ENCODE measurements at regions not wholly inside any gene's neighbourhood (a gene's known extent, or its start where the extent isn't known, plus 50 kb on each side); places are given as distances from the start of the nearest gene placed in this dataset.

DNA sequence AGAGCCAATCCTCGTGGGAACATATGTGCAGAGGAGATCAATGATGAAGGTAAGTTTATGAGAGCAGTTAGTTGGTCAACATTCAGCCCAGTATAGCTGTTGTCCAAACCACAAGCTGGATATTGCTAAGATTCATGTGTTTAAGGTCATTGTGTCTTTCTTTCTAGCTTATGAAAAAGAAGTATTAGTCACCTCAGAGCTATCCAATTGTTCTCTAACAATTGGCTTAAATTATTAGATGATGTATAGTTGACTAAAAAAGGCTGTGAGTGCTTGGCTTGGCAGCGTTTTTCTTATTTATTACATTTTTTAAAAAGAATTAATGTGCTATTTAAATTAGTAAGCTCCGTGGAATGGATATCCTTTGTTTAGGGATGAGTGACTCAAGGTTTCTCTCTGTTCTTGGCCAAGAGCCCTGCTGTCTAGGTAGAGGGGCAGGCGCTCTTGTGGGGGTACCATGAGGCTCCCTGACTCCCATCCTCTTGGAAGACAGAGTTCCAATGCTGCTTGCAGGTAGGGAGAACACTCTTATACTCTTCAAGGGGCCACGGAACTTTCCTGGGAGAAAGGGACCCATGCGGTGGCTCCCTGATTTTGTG is 487.4 kb downstream of the IRX1 start:
- DNase-seq = no peak

DNA sequence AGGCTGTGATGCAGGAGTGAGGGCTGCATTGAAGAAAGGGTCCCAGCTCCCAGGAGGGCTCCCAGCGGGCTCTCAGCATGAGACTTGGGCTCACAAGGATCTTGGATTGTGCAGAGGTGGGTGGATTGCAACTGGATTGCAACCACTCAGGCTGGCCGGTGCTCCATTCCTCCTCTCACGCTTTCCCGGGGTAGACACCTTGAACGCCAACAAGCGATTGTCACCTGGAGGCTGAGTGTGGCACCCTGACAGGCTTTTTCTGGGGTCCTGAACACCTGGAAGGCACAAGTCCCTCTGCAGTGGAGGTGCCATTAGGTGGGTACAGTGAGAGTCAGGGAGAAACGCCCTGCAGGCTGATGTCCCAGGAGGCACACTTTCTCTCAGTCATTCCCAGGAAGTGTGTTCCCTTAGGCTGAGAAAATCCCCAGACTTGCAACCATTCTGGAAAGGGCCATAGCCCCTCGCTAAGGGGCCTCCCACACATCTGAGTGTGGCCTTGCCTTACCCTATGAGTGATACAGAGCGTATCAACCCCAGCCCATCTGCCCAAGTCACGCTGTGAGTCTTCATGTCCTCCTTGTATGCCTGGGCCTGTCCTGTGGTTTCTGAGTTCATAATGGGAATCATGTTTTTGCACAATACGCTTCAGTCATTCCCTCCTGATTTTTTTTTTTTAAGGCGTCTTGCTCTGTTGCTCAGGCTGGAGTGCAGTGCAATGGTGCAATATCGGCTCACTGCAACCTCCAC is 488.1 kb downstream of the IRX1 start:
- DNase-seq = no peak

DNA sequence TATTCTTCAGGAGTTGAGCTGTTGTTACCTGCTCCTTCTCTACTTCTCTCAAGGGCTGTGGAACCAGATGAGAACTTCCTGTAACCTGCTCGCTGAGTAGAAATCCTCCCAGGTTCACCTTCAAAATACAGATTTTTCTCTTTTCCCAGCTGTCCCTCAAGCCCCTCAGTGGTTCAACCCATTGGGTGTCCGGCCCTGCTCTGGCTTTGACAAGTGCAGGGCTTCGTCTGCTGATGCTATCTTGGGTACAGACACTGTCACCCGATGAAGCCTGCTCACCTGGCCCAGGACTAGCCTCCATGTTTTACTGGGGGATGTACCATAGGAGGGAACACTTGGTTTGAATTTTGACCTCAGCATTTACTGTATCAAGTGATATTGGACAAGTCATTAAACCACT is 490.4 kb downstream of the IRX1 start:
- no peak for DNase-seq

DNA sequence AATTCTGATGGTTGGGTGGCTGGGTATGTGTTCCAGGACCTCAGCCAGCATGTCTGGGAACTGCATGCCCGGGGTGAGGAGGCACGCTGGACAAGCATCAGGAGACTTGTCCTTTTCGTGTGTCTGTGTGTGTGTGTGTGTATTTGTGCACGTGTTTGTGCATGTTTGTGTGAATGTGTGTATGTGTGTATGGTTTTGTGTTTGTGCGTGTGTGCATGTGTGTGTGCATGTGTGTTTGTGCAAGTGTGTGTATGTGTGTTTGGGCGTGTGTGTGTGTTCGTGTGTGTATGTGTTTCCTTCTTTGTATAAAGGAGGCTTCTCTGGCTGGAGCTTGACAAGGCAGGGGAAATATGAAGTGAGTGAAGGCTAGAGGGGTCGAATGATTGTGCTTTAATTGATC is 491.5 kb downstream of the IRX1 start:
- DNase-seq = no peak

DNA sequence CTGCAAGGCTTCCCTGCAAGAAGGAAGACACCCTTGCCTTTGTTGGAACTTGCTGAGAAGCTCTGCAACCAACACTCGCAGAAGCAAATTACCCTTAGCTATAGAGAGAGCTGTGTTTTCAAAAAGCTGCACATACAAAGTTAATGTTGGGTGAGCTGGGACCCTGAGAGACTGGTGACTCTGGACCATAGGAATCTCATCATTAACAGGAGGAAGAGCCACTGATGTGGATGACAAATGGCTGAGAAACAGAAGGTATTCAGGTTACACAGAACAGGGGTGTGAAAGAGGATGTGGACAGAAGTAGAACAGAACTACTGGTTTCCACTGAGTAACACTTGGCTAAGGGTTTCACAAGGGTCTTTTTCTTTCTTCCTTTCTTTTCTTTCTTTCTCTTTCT is 493.5 kb downstream of the IRX1 start:
- no peak for DNase-seq

DNA sequence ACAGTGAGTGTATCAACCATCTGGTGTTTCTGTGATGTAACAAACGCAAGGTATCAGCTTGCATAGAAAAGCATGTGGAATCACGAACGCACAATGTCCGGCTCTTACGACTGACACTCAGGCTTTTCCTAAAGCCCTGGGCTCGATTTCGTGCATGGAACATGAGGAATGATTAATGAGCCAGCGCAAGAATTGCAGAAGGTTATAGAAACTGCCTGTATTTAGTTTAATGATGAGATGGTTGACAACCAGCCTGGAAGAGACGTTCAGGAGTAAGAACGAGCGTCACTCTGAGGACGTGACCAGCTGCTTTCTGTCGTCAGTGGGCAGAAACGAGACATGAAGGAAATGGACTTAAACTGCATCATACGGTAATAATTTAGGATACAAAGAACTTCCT is 497.6 kb downstream of the IRX1 start:
- DNase-seq = no peak

DNA sequence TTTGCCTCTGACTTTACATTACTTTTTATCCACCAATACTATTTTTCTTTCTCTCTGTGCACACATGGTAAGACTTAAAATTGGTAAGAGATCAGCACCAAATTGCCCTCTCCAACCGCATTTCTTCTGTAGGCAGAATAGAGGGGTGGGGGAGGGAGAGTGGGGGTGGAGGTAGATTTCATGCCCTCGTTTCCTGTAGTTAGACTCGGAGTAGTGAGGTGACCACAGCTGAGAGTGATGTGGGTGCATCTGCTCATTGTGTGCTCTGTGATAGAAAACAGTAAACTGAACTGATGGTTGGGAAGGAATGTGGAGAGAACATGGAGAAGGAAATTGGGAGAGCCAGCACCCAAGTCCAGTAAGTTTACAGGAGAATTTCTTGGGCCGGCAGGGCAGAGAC is 498.3 kb downstream of the IRX1 start:
- no peak for DNase-seq

DNA sequence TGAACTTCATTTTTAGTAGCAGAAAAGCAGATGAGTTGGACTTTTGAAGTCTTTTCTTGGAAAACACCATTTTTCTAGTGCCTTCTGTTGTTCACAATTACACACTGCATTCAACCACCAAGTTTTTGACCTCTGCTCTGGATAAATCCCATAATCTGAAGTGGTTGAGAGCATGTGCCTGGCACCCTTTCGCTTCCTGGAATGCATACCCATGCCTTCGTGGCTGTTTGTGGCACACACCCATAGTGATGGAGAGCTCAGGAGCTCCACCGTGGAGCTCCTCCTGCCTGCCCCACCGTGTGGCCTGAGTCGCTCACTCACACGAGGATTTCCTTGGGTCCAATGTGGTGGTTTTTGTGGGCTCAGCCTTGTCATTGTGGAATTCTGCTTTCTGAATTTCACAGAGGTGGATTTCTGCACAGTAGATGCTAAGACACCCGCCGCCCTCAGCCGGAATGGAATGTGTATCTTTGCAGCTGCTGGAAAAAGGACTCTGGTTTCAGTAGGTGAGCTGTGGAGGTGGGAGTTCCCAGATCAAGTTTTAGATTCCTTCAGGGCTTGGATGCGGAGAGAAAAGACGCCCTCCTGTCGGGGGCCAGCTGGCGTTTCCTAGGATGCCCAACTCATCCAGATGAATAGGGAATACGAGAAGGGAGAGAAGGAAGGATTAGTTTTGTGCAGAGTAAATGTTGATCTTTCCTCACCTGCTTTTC is 500.4 kb downstream of the IRX1 start:
- no peak for DNase-seq

DNA sequence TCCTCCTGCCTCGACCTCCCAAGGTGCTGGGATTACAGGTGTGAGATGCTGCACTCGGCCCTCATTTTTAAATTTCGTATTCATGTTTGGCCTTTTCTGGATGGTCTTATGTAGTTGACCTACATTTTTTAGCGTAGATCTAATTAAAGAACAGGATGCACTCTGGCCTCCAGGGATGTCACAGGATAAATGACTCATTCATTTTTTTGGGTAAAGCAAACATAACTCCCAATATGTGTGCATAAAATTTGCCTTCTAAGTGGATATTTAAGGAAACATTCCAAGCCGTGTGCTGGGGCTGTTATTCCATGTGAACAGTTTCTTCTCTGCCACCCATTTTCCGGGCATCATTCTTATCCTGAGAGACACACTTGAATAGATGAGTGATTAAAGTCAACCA is 501.6 kb downstream of the IRX1 start:
- no peak for DNase-seq

DNA sequence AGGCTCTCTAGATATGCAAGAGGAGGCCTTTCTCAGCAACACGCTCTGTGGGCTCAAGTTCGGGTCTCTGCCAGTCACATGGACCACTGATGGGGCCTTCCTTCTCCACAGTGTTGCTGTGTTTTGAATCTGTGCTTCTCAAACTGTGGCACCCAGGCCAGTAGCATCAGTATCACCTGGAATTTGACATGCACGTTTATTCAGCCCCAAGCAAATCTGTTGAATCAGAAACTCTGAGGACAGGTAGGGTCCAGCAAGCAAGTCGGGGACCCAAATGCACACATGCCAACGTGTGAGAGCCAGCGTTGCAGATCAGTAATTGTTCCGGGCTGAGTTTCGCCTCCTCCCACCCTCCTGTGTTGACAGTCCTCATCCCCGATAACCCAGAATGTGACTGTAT is 502.6 kb downstream of the IRX1 start:
- no peak for DNase-seq

DNA sequence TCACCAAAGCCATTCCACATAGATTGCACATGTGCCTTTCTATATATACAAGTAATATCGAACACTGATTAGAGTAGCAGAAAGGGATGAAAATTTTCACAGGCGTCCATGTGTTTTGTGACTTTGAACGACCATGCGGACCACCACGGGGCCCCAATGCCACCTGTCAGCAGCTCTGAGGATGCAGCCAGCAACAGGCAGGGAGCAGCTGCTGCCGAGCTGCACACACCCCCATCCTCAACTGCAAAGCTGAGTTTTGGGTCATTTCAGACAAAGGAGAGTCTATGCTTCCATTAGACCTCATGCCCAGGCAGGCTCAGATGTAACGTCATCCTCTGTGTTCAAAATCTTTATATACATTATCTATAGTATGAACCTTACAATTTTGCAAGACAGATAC is 503.8 kb downstream of the IRX1 start:
- no peak for DNase-seq

DNA sequence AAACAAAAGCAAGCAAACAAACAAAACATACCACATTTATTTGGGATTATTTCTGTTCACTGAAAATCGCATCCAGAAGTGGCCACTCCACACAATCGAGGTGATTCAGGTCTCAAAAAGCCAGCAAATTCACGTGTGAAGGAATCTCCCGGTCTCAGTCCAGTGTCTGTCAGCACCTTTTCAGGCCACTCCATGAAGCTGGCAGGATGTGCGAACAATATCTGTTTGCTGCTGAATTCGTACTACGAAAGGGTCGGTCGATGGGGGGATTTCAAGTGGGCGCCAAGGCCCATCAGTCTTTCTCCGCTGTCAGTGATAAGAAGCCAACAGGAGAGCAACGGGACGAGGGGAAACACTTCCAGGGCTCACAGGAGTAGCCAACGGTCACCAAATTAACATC is 505.1 kb downstream of the IRX1 start:
- DNase-seq = no peak

DNA sequence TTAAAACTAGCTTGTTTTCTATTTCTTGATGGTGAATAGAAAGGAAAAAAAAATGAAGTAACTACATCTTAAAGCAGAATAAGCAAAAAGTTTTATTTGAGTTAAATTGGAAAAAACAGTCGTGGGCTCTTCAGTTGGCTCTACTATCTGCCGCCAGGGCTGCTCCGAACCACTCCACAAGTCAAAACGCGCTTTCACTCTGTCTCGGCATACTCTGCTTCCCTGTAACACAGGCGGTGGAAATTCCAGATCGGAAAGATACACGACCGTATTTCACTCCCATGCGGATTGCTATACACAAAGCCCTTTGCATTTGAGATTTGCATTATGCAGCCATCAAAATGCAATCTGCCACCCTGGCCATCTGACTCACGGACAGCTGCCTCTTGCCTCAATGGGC is 505.6 kb downstream of the IRX1 start:
- no peak for DNase-seq

DNA sequence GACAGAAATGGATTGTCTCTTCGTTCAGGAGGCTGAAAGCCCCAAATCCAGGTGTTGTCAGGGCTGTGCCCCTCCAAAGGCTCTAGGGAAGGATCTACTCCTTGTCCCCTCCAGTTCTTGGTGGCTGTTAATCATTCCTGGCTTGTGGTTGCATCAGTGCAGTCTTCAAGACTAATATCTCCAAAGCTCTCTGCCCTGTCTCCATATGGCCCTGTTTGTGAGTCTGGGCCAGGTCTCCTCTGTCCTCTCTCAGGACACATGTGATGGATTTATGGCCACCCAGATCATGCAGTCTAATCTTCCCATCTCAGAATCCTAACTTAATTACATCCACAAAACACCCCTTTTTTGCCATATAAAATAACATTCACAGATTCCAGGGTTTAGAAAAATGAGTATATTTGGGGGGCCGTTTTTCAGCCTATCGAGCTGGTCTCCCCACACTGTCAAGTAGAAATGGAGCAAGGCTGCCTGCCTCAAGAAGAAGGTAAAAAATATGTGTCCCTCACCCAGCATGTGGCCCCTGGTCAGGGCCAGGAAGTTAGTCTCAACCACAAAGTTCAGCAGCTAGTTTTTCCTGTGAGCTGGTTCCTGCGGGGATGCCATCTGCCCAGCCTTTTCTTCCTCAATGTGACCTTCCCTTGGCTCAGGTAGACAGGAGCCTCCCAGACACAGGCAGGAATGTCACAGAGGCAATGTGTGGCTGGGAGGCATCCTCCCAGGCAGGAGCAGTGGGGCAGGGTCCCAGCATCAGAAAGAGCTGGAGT is 509.4 kb downstream of the IRX1 start:
- no peak for DNase-seq

DNA sequence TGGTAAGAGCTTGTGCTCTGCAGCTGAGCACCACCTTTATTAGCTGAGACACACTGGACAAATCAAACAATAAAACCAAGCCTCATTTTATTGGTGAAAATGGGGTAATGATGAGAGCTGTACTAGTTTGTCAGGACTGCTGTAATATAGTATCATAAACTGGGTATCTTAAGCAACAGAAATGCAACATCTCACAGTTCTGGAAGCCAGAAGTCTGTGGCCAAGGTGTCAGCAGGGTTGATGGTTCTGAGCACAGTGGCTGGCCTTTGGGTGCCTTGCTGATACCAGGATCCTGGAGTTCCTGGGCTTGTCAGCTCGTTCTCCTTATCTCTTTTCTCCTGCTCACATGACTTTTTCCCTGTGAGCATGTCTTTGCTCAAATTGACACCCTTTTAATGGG is 513.1 kb downstream of the IRX1 start:
- no peak for DNase-seq

DNA sequence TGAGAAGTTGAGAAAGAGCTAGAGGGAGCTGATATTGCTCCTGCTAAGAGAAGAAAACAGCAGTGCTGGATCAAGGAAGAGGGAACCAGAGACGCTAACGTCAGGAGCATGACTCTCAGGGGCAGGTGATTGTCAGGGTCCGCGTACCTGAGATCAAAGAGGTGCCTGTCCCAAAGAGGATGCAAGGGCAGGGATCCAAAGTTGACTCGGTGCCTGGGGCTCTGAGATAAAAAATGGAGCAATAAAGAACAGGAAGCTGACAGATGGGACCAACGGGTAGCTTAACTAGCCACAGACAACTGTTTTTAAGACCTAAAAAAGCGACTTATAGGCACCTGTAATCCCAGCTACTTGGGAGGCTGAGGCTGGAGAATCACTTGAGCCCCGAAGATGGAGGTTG is 517.8 kb downstream of the IRX1 start:
- no peak for DNase-seq

DNA sequence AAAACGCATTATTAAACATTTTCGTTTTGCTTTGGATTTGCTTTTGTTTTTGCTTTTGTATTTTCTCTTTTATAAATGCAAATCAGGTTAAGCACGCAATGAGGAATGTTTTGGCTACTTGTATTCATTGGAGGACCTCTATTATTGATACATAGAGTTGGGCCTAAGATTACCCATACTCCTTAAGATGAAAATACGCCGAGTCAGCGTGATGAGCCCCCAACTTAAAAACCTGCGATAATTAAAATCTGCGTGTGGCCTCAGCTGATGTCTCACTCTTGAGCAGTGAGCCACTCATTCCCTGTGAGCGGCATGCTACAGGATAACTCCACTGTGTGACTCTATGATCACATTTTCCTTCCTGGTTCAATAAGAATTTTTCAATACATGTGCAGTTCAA is 518.3 kb downstream of the IRX1 start:
- no peak for DNase-seq

DNA sequence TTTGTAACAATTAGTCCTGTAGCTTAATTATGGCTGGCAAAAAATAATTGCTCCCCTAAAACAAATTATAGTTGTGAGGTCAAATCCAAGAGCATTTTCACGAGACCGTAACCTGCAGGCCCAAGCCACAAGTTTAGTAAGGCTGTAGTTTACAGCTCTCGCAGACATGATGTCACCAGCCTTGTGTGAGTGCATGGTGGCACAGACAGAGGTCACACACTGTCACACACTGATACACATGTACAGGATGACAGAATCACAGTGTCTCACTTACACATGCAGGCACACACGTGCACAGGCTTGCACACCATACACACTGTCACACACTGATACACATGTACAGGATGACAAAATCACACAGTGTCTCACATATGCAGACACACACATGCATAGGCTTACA is 518.8 kb downstream of the IRX1 start:
- no peak for DNase-seq

DNA sequence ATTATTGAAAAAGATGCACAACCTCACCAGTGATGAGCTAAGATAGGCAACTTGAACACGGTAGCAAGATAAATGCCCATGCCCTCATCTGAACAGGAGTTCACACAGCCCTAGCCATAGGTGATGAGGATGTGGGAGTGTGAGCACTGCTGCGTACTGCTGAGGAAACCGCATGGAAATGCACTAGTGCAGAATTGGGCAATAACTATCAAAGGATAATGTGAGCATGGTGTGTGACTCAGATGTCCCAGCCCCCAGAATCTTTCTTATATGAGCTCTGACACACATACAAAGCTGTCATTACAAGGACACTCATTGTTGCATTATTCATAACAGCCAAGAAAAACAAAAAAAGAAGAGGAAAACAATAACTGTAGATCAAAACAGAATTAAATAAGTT is 521.2 kb downstream of the IRX1 start:
- DNase-seq = no peak

DNA sequence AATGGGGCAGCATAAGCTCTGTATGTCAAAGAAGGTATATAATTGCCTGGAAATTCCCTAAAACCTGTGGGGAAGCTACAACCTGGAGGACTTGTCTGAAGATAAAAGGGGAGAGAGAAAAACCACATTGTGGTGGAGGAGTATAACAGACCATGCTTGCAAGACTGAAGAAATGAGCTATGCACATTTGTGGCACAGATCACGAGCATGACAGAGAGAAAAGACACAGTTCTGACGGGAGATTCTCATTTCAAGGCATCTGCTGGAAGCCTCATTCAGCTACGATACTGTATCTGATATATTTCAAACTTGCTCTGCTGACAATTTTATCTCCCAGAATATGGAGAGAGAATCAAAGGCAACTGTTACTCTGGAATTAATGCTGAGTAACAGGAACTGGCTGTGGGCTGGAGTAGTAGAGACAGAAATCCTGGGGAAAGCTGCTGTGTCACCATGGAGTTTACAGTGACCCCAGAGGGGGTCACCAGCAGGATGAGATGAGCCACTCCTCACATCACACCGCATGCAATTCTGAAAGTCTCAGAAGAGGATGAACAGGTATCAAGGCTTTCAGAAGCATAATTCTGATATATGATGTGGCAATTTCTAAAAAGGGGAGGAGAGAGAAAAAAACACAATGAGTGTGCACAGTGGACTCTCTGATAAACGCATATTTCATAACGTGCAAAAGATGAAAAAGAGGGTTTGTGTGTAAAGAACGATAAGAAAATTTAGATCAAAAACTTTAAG is 528.8 kb downstream of the IRX1 start:
- DNase-seq = no peak

DNA sequence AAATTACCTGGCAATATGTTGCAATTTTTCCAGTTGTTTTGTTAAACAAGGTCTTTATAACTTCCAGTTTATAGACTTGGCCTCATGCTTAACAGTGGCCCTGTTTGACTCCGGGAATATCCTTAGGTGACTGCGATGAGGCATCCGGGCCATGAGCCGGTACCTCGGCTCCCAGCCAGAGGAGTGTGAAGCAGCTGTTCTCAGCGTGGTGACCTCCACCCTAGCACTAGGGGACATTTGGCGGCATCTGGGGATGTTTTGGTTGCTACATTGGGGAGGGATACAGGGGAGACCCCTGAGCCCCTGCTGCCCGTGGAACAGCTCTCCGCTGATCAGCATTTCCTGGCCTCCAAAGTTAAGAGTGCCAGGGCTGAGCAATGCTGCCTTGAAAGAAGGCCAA is 533.4 kb downstream of the IRX1 start:
- DNase-seq = no peak

DNA sequence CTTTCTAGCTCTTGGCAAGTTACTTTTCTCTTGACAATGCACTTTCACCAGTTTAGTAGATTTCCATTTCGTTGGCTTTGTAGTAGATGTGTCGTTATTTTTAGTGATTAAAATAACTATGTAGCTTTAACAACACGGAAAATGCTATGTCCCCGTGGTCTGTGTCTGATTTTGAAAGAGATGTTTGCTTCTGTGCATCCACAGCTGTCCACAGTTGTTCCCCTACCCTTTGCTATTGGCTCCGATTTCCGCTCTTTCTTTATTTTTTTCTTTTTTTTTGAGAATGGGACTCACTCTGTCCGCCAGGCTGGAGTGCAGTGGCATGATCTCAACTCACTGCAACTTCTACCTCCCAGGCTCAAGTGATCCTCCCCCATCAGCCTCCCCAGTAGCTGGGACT is 533.9 kb downstream of the IRX1 start:
- no peak for DNase-seq

DNA sequence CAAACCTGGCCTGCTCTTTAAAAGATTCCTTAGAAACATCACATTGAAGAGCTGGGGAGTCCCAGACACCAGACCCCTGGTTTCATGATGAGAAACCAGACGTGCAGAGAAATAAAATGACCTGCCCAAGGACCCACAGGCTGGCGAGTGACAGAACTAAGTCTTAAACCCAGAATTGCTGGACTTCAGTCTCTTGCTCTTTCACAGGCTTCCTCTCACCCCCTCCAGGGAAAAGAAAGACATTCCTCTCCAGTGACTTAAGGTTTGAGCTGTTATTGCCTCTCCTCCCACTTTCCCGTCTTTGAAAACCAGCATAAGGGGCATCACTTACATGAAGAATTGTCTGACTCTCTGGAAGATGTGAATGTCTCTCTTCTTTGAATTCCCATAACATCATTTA is 535.2 kb downstream of the IRX1 start:
- no peak for DNase-seq

All from SHP77 treated with DMSO at 0.1 percent for 48 hours (cell line).